ENCODE measurements at regions not wholly inside any gene's neighbourhood (a gene's known extent, or its start where the extent isn't known, plus 50 kb on each side); places are given as distances from the start of the nearest gene placed in this dataset.
"Not testable (repeated sequence)": the region's sequence is repeated elsewhere in the genome, so short reads cannot be mapped to it uniquely, and the experiment has no call there.

GRCh38 chr7:136303162-136303561, 326.0 kb upstream of the MTPN start:
- peak; percentile 17 for DNase-seq

DNA sequence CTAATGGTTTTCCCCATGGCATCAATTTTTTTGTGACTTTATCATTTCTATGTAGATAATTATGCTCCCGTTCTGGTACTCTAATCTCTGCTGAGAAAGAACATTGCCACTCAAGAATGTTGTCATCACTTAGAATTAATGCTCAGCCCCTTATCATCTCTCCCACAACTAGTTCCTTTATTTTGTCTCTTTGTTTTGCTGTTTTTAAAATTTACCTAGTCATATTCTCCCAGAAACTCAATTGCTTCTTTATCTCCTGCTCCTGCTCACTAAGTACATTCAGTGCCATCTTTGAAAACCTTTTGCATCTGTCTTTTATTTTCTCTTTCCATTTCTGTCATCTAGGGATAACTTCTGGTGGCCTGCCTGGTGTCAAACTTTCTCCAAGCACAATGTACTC, 324.9 kb upstream of the MTPN start:
- no peak for DNase-seq

- no peak for DNase-seq
These were observed 317.8 kb upstream of the MTPN start for GRCh38 chr7:136294977-136295376.

DNA sequence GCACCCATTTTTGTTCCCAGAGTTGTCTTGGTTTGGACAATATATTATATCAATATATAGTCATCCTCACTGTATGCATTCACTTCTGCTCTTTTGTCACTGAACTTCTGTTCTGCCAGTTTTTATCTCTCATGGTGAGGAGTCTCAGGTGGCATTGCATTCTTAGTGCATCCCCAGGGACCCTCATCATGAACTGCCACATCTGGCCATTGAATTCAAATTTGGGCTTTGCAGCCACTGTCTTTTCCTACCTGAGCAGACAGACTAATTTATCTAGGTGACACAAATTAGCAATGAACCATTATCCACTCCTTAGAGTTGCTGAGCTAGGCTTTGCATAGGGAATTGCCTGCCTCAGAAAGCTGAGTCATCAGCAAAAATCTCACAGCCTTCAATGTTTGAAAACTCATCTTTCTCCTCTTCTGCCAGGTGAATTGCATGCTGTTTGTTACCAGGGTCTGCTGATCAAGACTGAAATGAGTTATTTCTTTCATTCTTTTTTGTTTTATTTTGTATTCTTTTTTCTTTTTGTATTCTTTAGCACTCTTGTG, 316.8 kb upstream of the MTPN start:
- no peak for DNase-seq

DNA sequence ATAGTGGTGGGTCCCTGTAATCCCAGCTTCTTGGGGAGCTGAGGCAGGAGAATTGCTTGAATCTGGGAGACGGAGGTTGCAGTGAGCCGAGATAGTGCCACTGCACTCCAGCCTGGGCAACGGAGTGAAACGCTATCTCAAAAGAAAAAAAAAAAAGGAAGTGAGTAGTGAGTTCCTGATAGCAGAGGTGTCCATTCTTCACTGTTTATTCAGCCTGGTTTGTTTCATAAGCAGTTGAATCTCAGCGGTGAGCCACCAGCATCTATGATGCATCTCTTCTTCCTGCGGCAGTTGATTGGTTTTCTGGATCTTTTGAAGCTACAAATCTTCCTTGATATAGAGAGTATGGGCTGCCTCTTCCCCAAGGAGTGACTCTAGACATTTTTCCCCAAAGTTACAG, 316.1 kb upstream of the MTPN start:
- no peak for DNase-seq

DNA sequence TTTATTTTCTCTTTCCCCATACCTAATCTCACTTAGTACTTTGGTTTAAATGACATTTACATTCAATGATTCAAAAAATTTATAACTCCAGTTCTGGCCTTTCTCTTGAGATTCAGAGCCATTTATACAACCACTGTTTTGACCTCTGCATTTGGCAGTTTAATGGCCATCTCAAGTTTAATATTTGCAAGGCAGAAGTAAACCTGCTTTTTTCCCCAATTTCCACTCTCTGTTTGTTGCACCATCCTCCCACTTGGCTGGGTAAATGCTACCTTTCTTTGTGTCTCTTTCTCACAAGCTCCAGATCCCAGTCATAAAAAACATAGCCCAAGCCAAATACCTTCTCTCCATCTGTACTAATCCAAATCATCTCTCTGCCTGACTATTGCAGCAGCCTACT, 315.2 kb upstream of the MTPN start:
- DNase-seq, result no peak

DNA sequence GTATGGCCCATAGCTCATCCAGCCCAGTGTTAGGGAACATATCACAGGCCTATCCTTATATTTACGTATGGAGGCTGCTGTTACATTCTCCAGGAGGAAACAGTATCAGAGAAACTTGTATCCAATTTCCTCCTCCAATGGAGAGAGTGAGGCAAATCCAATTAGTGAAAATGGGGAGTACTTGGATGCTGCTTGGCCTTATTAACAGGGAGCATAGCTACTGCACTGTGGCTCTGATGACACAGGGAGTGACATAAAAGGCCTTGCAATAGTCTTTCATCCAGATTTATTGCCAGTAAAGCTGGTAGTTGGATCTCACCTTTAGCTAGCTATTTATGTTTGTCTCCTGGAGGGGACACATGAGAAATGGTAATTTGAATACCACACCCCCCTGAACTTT, 313.2 kb upstream of the MTPN start:
- no peak for DNase-seq

GRCh38 chr7:136278057-136278456, 300.9 kb upstream of the MTPN start:
- no peak for DNase-seq

- DNase-seq, result no peak
These were observed 298.6 kb upstream of the MTPN start for GRCh38 chr7:136275794-136276193.

DNA sequence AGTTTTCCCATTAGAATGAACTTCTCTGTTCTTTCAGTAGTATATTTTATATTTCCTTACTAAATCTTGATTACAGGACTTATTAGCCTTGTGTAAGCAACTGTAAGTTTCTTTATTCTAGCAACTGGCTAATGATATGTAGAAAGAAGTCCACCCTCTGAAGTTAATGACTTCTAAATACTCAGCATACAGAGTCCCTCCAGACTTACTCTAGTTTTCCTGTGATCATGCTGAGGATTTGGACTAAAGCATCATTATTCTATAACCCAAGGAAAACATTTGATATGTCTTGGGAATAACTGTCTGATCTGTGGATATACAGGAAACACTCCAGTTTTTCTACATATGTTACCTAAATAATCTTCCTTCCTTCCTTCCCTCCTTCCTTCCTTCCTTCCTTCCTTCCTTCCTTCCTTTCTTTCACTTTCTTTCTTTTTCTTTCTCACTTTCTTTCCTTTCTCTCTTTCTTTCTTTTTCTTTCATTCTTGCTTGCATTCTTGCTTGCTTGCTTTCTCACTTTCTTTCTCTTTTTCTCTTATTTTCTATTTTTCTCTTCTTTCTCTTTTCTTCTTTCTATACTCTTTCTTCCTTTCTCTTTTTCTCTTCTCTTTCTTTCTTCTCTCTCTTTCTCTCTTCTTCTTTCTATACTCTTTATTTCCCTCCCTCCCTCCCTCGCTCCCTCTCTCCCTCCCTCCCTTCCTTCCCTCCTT, 297.6 kb upstream of the MTPN start:
- no peak for DNase-seq

- DNase-seq, result no peak
These were observed 295.8 kb upstream of the MTPN start for GRCh38 chr7:136272934-136273333.

DNA sequence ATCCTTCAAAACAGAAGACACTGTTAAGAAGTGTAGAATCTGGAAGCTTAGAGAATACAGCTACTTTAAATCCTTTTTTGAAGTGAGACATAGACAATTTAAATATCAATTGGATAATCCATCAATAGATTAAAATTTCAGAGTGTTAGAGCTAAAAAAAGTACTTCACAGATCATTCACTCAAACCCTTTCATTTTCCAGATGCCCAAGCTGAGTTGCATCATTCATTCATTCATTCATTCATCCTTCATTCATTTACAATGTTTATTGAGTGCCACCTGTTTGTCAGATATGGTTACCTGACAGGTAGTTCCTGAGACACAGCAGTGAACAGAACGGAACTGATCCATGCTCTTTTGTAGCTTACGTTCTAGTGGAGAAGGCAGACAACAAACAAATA, 290.7 kb upstream of the MTPN start:
- DNase-seq, result no peak

DNA sequence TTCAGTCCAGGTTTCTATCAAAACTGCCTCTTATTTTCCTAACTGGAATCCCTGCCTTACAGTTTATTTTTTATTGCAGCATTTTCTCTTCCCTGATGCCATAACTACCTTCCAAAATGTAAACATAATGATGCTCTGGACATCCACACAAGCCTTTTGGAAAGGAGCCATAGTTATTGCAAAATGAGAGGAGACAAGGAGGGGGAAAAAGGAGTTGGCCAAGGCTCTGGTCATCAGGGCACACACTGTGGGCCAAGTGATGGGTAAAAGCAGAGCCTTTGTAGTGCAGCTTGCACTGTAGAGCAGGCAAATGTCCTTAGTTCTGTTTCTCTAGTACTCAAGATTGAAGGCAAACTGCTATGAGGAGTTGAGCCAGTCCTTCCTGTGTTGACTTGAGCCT, 289.3 kb upstream of the MTPN start:
- DNase-seq, result no peak

- DNase-seq, result not testable (repeated sequence)
These were observed 287.1 kb upstream of the MTPN start for GRCh38 chr7:136264304-136264703.

DNA sequence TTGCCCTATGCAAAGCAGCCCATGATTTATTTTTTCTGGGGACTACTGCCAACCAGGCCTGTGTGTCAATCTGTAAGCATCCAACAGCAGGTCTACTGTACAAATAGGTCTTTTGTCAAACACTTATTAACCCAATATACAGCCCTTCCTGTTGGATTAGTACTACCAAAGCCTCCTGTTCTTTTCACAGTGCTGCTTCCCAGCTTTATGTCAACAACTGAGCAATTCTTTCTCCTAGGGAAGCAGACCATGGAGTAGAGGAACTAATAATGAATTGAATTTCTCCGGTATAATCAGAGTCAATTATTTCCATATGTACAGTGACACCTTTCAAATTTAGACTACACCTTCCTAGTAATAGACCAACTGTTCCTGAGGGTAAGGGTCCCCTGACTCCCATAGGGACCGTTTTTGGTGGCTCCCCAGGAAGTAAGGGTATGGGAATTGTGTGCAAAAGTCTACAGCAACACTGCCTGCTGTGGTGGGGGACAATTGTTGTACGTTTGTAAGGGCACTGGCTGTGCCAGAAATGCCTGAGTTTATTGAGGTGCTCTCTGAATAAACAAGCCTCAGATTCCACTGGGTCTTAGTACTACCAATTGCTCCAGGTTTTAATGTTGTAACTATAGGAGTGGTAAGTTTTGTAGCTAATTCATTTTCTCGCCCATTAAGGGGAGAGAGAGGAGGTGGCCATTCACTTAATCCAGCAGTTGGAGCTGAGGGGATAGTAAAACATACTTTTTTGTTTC, 286.1 kb upstream of the MTPN start:
- DNase-seq, result not testable (repeated sequence)

DNA sequence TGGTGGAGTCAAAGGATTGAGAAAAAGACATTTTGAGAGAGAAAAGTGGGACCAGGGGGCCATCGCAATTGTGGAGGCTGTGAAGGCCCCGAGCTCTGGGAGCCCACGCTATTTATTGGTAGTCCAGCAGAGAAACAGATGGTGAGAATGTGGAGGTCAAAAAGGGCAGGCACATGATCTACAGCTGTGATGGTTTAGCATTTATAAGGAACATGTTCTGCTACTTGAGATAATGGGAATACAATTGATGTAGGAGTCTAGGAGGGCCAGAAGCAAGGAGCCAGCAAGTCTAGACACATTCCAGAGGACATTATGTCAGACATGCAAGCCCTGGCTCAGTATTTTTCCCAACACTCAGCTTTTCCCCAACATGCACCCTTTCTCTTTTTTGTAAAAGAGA, 283.4 kb upstream of the MTPN start:
- not testable (repeated sequence) for DNase-seq

DNA sequence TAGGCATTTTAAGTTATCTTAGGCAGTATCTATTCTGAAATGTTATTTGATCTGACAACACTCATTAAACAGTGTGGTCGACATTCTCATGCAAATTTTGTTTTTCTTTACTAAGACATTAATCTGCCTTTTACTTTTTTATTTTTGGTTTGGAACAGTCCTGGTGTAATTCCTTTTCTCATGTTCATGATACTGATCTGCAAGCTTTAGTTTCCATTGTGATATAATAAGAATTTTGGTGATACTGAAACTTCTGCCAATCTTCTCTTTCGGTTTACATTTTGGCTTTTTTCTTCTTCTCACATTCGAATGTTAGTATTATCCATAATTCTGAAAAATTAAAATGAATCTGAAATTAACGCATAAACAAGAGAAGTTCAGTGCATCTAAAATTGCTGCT, 281.9 kb upstream of the MTPN start:
- no peak for DNase-seq

DNA sequence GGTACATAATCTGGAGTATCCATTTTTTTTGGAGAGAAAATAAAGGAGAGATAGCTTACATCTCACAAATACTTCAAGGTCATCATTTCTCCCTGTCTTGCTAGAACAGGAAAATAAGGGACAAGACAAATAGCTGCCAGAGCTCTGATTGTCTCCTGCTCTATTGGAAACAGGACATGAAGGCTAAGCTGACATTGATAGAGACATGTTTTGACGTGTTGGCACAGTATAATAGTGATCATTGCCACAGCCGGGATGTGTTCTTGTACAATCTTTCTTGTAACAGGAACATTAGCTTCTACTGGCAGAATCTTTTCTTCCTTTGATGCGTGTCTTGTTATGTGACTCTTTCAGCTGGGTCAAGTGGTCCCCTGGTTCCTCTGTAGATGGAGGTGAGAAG, 279.3 kb upstream of the MTPN start:
- no peak for DNase-seq

DNA sequence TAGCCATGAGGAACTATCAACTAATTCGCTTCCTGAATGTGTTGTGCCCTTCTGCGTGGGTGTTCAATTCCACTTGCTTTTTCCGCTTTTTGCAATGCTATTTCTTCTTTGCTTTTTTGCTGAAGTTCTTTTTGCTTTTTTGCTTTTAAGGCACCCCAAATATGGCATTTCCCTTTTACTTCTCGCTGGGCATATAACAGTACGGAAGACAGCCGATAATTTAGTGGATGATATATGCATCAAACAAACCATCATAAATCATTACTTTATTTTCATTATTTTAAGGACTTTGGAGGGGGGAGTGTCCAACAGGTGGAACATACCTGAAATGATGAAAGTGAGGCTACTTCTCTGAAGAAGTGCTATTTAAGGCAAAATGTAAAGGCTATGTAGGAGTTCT, 277.0 kb upstream of the MTPN start:
- DNase-seq, result no peak

GRCh38 chr7:136251826-136252225, 274.7 kb upstream of the MTPN start:
- no peak for DNase-seq

- no peak for DNase-seq
These were observed 270.1 kb upstream of the MTPN start for GRCh38 chr7:136247211-136247610.

DNA sequence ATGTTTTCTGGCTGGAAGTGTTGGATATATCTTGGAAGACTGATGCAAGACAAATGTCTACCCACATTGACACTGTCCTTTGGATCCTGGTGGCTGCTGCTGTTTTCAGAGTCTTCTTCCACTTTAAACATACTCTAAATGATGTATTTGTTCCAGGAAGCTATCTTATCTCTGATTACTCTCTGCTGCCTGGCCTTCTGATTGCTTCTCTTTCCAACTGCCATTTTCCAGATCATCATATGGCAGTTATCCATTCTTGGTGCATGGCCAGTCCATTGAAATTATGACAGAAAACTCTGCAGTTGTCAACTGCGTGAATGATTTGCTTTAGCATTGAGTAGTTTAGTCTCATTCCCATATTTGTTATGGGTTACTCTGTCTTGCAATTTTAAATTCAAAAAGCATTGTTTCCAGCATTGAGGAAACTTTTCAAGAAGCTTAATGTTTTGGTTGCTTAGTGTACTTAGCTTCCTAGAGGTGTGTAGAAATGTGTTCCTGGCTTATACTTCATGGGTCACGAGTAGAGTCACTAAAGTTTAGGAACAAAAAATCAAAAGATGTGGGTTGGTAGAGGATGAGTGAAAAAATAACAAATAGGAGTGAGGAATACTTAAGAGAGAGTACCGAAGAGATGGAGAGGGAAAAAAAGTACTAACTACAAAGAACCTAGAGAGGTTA, 268.3 kb upstream of the MTPN start:
- no peak for DNase-seq

- no peak for DNase-seq
These were observed 256.9 kb upstream of the MTPN start for GRCh38 chr7:136234040-136234439.

- no peak for DNase-seq
These were observed 253.1 kb upstream of the MTPN start for GRCh38 chr7:136230210-136230609.
